Hematopoietic multipotent progenitor cell treated with erythropoietin and hydrocortisone succinate and interleukin-3 and kit ligand, for 8 days (in vitro differentiated cells): ENCODE measurements at regions not wholly inside any gene's neighbourhood (a gene's known extent, or its start where the extent isn't known, plus 50 kb on each side); places are given as distances from the start of the nearest gene placed in this dataset.
"Not testable (repeated sequence)": the region's sequence is repeated elsewhere in the genome, so short reads cannot be mapped to it uniquely, and the experiment has no call there.

Experiments
- DNase-seq: peaks from one replicate; pipeline ENCODE4 v3.0.0-alpha.2; 2015

DNA sequence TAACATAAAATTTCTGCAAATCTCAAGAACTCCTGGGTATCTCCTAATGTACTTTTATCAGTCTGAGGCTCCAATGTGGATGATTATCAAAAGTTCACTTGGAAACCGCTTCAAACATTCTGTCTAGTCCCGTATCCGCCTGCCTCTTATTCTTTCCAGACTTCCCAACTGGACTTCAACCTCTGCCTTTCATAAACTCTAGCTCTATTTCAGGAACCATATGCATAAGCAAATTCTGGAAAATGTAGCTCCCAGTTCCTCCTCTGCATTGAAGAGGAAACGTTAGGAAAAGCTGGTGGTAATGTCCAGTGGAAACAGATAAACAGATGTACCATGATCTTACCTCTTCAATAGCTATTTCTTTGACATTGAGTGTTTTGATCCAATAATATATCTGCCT lies 285.0 kb downstream of the KCNJ2 start:
- DNase-seq = no peak

- no peak for DNase-seq
Measured at GRCh38 chr17:70454908-70455307, 285.6 kb downstream of the KCNJ2 start.

GRCh38 chr17:70464995-70465394 lies 295.7 kb downstream of the KCNJ2 start:
- DNase-seq = no peak

- no peak for DNase-seq
Measured at GRCh38 chr17:70468661-70469060, 299.3 kb downstream of the KCNJ2 start.

- DNase-seq = no peak
Measured at GRCh38 chr17:70473049-70473448, 303.7 kb downstream of the KCNJ2 start.

- no peak for DNase-seq
Measured at GRCh38 chr17:70476368-70476767, 307.0 kb downstream of the KCNJ2 start.

GRCh38 chr17:70478902-70479301 lies 309.6 kb downstream of the KCNJ2 start:
- no peak for DNase-seq

- no peak for DNase-seq
Measured at GRCh38 chr17:70479779-70480178, 310.4 kb downstream of the KCNJ2 start.

DNA sequence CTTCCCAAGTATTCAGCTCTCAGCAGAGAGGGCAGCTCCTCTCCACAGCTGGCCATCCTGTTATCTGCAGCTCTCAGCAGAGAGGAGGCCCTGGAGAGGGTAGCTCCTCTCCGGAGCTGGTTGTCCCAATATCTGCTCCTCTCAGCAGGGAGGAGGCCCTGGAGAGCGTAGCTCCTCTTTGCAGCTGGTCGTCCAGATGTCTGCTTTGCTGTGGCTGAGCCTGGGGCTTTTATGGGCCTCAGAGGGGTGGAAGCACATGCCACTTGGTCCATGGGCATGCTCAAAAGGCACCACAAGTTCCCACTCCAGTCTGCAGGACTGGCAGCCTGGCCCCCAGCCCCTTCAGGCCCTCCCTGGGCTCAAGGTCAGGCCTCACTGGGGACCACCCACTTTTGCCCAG lies 314.3 kb downstream of the KCNJ2 start:
- no peak for DNase-seq

DNA sequence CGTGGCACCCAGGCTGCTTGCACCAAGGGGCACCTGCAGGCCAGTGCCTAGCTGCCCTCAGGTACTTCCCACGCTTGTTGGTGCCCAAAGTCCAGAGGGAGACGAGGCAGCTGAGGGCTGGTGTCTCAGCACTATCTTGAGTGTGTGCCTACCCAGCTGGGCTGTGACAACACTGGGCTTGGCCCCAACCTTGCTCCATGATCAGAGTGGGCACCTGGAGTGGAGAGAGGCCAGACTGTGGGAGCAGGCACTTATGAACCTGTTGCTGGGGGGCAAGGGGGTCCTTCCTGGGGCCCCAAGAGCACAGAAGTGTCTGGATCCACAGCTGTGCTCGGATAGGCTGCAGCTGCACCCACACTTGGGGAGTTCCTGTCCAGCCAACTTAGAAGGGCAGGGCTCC lies 314.7 kb downstream of the KCNJ2 start:
- no peak for DNase-seq

DNA sequence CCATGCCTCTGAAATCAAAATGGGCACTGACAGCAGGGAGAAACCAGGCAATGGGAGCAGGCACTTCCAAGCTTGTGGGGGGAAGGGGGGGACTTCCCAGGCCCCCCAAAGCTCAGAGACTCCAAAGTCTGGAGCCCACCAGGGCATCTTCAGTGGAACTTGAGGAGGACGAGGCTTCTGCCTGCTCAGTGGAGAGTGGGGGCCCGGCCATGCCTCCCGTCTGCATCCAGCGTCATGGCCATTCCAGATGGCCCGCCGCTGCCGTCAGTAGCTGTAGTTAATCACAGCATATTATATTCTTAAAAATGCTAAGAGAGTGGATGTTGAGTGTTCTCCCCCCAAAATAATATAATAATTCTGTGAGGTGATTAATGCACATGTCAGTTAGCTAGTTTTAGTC lies 315.2 kb downstream of the KCNJ2 start:
- no peak for DNase-seq

DNA sequence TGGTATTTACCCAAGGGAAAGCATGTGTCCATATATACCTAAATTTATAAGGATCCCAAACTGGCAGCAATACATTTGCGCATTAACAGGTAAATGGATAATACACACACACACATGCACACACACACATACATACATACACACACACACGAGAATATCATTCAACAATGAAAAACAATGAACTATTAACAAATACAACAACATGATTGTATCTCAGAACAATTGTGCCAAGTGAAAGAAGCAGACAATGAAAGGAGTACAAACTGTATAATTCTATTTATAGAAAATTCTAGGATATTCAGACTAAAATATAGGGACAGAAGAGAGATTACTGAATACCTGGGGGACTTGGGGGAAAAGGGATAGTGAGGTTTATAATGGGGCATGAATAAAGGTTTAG lies 323.0 kb downstream of the KCNJ2 start:
- no peak for DNase-seq

DNA sequence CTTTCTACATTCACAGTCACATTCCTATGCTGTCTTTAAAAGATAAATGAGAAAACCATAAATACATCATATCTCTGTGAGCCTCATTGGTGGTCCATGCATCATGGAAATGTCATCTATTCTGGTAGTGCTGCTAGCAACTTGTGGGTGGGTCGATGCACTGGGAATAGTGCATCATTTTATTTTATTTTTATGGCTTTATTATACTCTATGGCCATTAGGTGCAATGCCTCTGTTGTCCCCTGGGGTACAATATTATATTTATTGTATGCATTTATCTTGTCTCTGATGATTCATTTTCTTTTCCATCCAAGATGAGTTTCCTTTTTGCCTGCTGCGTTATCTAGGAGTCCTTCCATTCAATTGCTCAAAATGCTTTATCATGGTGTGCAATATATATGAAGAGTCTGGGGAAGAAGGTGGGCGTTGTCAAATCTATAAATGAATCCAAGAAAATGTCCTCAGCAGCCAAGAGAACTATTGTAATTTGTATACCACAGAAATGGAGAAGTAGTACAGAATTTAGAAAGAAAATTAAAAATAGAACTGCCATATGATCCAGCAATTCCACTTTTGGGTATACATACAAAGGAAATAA lies 324.0 kb downstream of the KCNJ2 start:
- no peak for DNase-seq

DNA sequence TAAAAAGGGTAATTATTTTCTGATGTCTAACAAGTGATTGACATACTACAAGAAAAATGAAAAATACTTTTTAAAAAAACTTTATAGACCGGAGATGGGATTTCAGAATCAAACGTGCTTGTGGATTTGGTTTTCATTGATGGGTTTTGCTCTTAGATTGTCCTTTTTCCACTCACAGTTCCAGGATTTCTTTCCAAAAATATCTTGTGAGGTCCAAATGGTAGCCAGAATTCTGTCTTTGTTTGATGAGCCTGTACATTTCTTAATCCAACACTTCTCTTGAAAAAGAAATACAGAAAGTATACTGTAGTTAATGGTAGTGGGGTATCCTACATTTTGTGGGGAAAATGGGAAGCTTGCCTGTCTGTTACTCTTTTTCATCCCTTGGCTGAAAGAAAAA lies 329.3 kb downstream of the KCNJ2 start:
- DNase-seq = no peak

DNA sequence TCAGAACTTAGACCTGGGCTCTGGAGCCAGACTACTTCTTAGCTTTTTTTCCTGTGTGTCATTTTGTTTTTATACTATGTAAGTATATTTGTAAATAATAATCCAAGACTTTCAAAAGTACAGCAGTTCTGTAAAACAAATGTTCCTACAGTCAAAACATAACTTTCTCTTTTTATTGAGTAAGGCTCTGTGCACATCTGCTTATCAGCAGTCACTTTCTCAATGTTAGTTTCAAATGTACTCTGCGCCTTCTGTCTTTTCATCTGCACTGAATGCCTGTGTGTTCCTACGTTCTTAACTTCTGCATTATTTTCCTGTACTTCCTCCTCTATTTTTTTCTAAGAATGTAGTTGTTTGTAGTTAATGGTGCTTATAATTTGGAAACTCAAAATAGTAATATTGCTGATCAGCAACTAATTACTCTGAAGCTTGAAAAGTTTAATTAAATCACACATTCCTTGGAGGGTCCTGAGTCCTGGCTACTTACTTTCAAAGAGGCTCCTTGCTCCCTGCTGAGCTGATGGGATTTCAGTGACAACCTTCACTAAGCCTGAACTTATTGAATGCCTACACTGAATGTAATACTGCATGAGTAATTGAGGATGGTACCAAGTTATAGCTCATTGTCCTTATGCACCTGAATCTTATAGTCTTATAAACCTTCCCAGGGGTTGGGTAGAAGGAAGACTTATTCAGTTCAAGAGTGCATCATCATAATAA lies 329.9 kb downstream of the KCNJ2 start:
- DNase-seq = no peak

GRCh38 chr17:70503449-70503848 lies 334.1 kb downstream of the KCNJ2 start:
- DNase-seq = no peak

- DNase-seq = no peak
Measured at GRCh38 chr17:70510288-70510687, 341.0 kb downstream of the KCNJ2 start.

GRCh38 chr17:70517816-70518215 lies 348.5 kb downstream of the KCNJ2 start:
- DNase-seq = no peak

- no peak for DNase-seq
Measured at GRCh38 chr17:70519300-70519699, 350.0 kb downstream of the KCNJ2 start.

GRCh38 chr17:70520447-70520846 lies 351.1 kb downstream of the KCNJ2 start:
- DNase-seq = no peak

DNA sequence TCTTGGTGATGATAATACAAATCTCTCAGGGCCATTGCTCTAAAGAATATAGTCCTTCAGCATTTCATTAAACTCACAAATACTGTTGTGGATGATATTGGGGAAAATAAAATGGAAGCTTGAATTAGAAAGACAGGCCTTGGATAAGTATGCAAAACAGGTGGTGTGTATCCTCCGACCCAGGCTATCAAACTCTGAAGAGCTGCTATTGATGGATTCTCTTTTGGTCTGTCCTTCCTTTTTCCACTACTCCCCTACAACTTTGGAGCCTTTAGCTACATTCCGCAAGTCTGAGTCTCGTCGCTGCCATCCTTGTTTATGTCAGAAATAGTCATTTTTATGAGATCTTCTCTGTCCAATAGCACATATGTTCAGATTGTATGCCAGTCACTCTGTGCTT lies 351.6 kb downstream of the KCNJ2 start:
- no peak for DNase-seq

DNA sequence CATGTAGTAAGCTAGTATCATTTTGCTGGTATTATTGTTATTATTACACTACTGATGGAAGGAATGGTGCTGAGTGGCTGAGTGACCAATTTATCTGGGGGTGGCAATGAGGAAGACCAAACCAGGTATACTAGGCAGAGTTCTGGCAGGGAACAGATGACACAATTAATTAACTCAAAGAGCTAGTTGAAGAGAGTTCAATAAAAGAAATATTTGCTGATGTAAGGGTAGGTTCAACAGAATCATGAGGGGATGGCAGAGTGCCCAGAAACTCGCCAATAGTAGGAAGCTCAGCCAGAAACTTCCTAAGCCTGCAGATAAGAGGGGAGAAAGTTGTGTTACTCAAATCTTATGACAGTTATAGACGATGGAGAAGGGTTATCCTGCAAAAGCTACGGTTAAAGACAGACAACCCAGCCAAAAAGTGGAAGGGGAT lies 352.5 kb downstream of the KCNJ2 start:
- DNase-seq = peak; percentile 2

DNA sequence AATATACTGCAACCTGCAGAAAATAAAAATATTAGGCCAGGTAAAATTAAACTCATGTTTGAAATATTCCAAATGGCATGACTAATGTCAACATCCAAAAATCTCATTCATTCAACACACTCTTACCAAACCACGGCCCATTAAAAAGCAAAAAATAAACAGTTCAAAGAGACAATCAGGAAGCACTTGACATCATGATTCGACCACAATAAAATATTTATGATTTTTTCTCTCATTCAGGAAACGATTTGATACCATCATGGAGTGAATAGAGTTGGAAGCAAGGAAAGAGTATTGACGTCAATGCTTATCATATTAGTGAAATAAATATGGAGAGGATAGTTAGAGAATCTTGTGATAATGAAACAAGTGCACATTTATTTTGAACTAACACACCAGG lies 354.1 kb downstream of the KCNJ2 start:
- DNase-seq = no peak

DNA sequence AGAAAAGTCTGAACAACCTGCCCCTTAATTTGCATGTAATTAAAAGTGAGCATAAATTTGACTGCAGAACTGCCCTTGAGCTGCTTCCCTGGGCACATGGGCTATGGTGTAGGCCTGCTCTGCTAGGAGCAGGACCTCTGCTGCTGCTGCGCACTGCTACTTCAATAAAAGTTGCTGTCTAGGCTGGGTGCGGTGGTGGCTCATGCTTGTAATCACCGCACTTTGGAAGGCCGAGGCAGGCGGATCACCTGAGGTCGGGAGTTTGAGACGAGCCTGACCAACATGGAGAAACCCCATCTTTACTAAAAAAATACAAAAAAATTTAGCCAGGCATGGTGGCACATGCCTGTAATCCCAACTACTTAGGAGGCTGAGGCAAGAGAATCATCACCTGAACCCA lies 355.7 kb downstream of the KCNJ2 start:
- DNase-seq = not testable (repeated sequence)

- DNase-seq = no peak
Measured at GRCh38 chr17:70525961-70526360, 356.6 kb downstream of the KCNJ2 start.
